ENCODE measurements at regions not wholly inside any gene's neighbourhood (a gene's known extent, or its start where the extent isn't known, plus 50 kb on each side); places are given as distances from the start of the nearest gene placed in this dataset.

DNA sequence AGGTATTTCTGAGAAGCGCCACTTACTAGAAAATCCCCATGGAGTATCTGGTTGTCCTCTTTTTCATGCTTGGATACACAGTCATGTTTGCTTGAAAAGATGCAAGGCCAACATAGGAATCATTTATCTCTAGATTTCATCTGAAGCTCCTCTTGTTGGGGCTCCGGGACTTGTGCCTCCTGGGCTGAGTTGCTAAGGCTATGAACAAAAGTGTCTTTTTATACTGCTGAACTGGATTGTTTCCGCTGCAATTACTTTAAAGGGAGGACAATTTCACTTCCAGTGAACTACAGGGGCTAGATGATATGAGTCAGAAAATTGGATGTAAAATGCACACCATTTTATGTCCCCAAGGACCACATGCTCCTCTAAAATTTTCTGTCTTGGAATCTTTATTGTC is 114.1 kb downstream of the TNFSF13B start:
- Histone ChIP-seq H3K9me3 (no peaks in the 10 kb centered on the region), H3K36me3 (ENCODE audit: low read depth, missing control alignments) (no peaks in the 10 kb centered on the region), H3K4me1 (no peaks in the 10 kb centered on the region), H3K4me3 (no peak overlapping the region), H3K27me3 (no peaks in the 10 kb centered on the region), H3K27ac (no peak overlapping the region)
- no peak for DNase-seq
- 77 to 93% methylated on average over 3 of the region's 3 CpGs for WGBS, 2 donors
- intact Hi-C loops (cut with DNase I; ENCODE audit: low total_unique reads), result no loop called here
- TF ChIP-seq POLR2A (IDR thresholded peaks at IDR 0.05) (no peak), CTCF (IDR thresholded peaks at IDR 0.05) (no peak)

DNA sequence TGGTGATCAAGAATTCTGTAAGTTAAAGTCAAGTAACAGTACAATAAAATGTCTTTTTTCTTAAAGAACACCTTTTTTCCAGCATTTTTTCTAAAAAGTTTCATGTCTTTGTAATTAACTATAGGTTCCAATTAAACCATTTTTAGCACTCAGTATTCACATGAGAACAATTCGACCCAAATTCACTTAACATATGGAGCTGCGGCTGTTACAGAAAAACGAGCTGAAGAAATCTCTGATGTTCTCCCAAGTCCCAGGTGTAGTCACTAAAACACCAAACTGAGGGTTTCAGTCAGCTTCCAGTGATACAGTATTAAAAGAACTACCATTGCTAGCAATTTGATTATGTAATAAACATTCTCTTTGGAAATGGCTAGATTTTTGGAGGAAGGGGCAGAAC is 117.6 kb downstream of the TNFSF13B start:
- intact Hi-C loops (cut with DNase I; ENCODE audit: low total_unique reads), result no loop called here
- Histone ChIP-seq H3K4me1 (no peaks in the 10 kb centered on the region), H3K27me3 (no peaks in the 10 kb centered on the region), H3K9me3 (no peaks in the 10 kb centered on the region), H3K36me3 (ENCODE audit: low read depth, missing control alignments) (no peaks in the 10 kb centered on the region), H3K27ac (no peak overlapping the region), H3K4me3 (no peak overlapping the region)
- WGBS, 2 donors, result 88 to 89% methylated on average over 3 of the region's 3 CpGs
- DNase-seq, result no peak
- no peak for TF ChIP-seq CTCF (IDR thresholded peaks at IDR 0.05)
- no peak for TF ChIP-seq POLR2A (IDR thresholded peaks at IDR 0.05)

- no peaks in the 10 kb centered on the region for H3K36me3 ChIP-seq (ENCODE audit: low read depth, missing control alignments)
- intact Hi-C loops (cut with DNase I; ENCODE audit: low total_unique reads), result no loop called here
- DNase-seq, result no peak
- 68 to 70% methylated on average over 2 of the region's 2 CpGs for whole genome bisulfite sequencing, 2 donors
- H3K27me3 ChIP-seq, result no peaks in the 10 kb centered on the region
- H3K27ac ChIP-seq, result no peak overlapping the region
- H3K4me3 ChIP-seq, result no peak overlapping the region
- TF ChIP-seq POLR2A (IDR thresholded peaks at IDR 0.05) (no peak), CTCF (IDR thresholded peaks at IDR 0.05) (no peak)
- H3K4me1 ChIP-seq, result no peaks in the 10 kb centered on the region
- H3K9me3 ChIP-seq, result no peaks in the 10 kb centered on the region
Measured at GRCh38 chr13:108402850-108403249, 133.3 kb downstream of the TNFSF13B start.

DNA sequence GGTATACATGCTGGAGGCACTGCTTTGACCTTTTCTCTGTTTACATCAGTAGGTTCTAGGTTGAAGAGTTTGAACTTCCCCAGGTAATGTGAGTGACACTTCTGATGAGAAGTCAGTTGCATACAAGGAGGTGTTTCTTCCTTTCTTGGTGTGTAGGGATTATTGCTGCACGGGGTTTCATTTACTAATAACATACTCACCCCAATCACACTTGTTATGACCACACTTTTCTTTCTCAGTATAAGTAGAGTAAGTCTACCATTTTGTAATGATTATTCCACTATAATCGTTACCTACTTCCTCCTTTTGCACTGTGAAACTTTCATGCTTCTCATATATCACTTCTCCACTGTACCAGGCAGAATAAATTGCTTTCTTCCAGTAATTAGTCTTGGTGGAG is 138.0 kb downstream of the TNFSF13B start:
- Histone ChIP-seq H3K9me3 (no peaks in the 10 kb centered on the region), H3K36me3 (ENCODE audit: low read depth, missing control alignments) (no peaks in the 10 kb centered on the region), H3K4me3 (no peak overlapping the region), H3K27ac (no peak overlapping the region), H3K27me3 (no peaks in the 10 kb centered on the region), H3K4me1 (no peaks in the 10 kb centered on the region)
- DNase-seq, result no peak
- 64 to 78% methylated on average over 2 of the region's 2 CpGs for WGBS, 2 donors
- TF ChIP-seq CTCF (IDR thresholded peaks at IDR 0.05), result no peak
- TF ChIP-seq POLR2A (IDR thresholded peaks at IDR 0.05), result no peak
- intact Hi-C loops (cut with DNase I; ENCODE audit: low total_unique reads), result no loop called here

GRCh38 chr13:108408672-108409071 is 139.2 kb downstream of the TNFSF13B start:
- Histone ChIP-seq H3K4me1 (no peaks in the 10 kb centered on the region), H3K36me3 (ENCODE audit: low read depth, missing control alignments) (no peaks in the 10 kb centered on the region), H3K4me3 (no peak overlapping the region), H3K27ac (no peak overlapping the region), H3K9me3 (no peaks in the 10 kb centered on the region), H3K27me3 (no peaks in the 10 kb centered on the region)
- 18 to 25% methylated on average over 2 of the region's 2 CpGs for WGBS, 2 donors
- intact Hi-C loops (cut with DNase I; ENCODE audit: low total_unique reads), result no loop called here
- no peak for DNase-seq
- TF ChIP-seq CTCF (IDR thresholded peaks at IDR 0.05) (no peak), POLR2A (IDR thresholded peaks at IDR 0.05) (no peak)

All from testis (tissue), 2 donors.